Fibroblast of gingiva (primary cell): ENCODE measurements at regions not wholly inside any gene's neighbourhood (a gene's known extent, or its start where the extent isn't known, plus 50 kb on each side); places are given as distances from the start of the nearest gene placed in this dataset.

Experiments
- DNase-seq: peaks from one replicate; pipeline ENCODE4 v3.0.0-alpha.2; 2011; ENCODE audit warnings: low read depth

- no peak for DNase-seq
Observed at GRCh38 chr22:27388090-27388600, 413.4 kb downstream of the MN1 start.

- DNase-seq, result no peak
Observed at GRCh38 chr22:27389727-27390075, 411.9 kb downstream of the MN1 start.

GRCh38 chr22:27391092-27391770, 410.3 kb downstream of the MN1 start:
- DNase-seq, result no peak

GRCh38 chr22:27393371-27393770, 408.2 kb downstream of the MN1 start:
- DNase-seq, result no peak

- no peak for DNase-seq
Observed at GRCh38 chr22:27394806-27395404, 406.7 kb downstream of the MN1 start.

- no peak for DNase-seq
Observed at GRCh38 chr22:27397036-27397953, 404.3 kb downstream of the MN1 start.

GRCh38 chr22:27397954-27398342, 403.6 kb downstream of the MN1 start:
- peak; percentile 79 for DNase-seq

- DNase-seq, result peak; percentile 8
Observed at GRCh38 chr22:27399161-27399560, 402.4 kb downstream of the MN1 start.

GRCh38 chr22:27400811-27401210, 400.7 kb downstream of the MN1 start:
- no peak for DNase-seq

- DNase-seq, result no peak
Observed at GRCh38 chr22:27401321-27401720, 400.2 kb downstream of the MN1 start.

GRCh38 chr22:27404441-27404840, 397.1 kb downstream of the MN1 start:
- no peak for DNase-seq

- DNase-seq, result peak; percentile 36
Observed at GRCh38 chr22:27405672-27406388, 395.7 kb downstream of the MN1 start.

GRCh38 chr22:27406389-27406861, 395.1 kb downstream of the MN1 start:
- peak; percentile 11 for DNase-seq

GRCh38 chr22:27407369-27407985, 394.1 kb downstream of the MN1 start:
- no peak for DNase-seq

- no peak for DNase-seq
Observed at GRCh38 chr22:27408068-27408467, 393.5 kb downstream of the MN1 start.

- peak; percentile 19 for DNase-seq
Observed at GRCh38 chr22:27409299-27409698, 392.3 kb downstream of the MN1 start.

- peak; percentile 18 for DNase-seq
Observed at GRCh38 chr22:27412866-27413445, 388.6 kb downstream of the MN1 start.

GRCh38 chr22:27413702-27414101, 387.9 kb downstream of the MN1 start:
- no peak for DNase-seq

- peak; percentile 87 for DNase-seq
Observed at GRCh38 chr22:27416511-27417420, 384.8 kb downstream of the MN1 start.

- DNase-seq, result no peak
Observed at GRCh38 chr22:27417421-27417814, 384.1 kb downstream of the MN1 start.
